NOMO-1 treated with DMSO at 0.1 percent for 48 hours (cell line): ENCODE measurements at regions not wholly inside any gene's neighbourhood (a gene's known extent, or its start where the extent isn't known, plus 50 kb on each side); places are given as distances from the start of the nearest gene placed in this dataset.
A peak's percentile ranks its signal among the peaks of the same experiment; 100 is the strongest.

Experiments
- DNase-seq: peaks from one replicate; lab custom pipeline; 2025; ENCODE audit not compliant: unreplicated experiment; lab: John Stamatoyannopoulos, UW

GRCh38 chr4:110675426-110675825 lies 52.5 kb upstream of the PITX2 start:
- DNase-seq = no peak

- DNase-seq = no peak
Observed at GRCh38 chr4:110676241-110676640, 53.4 kb upstream of the PITX2 start.

DNA sequence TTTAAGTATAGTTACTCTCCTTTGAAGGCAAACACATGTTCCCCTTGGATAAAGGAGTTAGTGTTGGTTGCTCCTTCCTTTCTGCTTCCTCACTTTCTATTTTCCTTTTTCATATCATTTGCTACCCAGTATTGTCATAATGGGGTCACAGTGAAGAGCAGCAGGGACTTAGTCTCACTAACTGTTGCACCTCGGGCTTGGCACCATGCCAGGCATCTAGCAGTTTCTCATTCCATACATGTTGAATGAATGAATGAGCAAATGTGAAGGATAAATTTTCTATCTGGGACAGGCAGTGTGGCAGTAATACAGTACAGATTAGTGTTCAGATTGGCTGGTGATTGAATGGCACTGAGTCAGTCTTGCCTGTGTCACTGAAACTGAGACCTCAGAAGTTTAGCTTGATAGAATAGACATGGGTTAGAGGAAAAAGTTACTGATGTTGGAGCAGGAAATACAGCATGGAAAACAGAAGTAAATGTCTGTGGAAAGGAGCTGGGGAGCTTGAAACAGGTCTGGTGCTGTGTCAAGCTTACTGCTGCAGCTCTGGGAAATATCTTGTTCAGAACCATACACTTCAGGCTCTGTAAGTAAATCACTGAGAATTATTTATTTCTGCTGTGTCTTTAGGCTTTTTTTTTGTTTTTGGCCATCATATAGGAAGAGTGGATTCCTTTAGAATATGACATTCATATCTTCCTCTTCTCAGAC lies 55.8 kb upstream of the PITX2 start:
- no peak for DNase-seq

DNA sequence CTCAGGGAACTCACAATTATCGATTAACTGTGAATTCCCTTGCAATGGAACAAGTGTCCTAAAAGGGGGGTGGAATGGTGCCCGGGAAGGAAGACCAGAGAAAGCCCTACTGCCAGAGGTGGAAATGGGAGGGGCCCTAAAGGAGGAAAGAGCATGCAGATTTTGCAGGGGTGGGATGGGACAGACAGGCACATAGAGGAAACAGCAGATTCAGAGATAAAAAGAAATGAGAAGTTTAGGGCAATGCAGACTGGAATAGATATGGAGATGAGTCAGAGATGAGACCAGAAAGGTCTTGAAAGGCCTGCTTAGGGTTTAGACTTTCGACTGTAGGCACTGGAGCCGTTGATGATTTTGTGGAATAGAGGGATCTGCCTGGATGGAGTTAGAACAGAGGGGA lies 57.4 kb upstream of the PITX2 start:
- no peak for DNase-seq

GRCh38 chr4:110681381-110681780 lies 58.5 kb upstream of the PITX2 start:
- DNase-seq = no peak

DNA sequence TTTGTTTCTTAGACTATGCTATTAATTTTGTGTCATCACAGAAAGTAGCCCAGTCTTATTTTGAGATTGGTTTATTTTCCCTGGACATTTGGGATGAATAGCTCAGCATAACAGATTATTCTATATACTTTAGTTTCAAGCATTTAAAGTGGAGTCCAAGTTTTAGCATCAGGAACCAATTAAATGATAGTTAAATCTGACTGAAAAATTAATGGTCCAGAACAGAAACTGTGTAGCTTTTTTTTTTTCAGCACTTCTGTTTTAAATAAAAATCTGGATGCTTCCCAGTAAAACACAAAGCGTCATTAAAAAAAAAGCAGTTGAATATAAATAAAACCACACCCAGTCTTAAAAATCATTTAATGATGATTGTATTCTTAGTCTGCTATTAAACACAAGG lies 59.4 kb upstream of the PITX2 start:
- DNase-seq = no peak

- no peak for DNase-seq
Observed at GRCh38 chr4:110683601-110684000, 60.7 kb upstream of the PITX2 start.

DNA sequence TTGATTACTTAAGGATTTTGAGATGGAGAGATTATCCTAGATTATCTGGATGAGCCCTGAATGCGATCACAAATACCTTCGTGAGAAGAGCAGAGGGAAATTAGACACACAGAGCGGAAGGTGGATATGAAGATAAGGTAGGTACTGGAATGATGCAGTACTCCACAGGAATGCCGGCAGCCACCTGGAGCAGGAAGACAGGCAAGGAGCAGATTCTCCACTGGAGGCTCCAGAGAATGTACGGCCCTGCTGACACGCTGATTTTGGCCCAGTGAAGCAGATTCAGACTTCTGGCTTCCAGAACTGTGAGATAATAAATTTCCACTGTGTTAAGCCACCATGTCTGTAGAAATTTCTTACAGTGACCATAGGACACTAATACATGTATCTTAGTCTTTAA lies 79.4 kb upstream of the PITX2 start:
- no peak for DNase-seq

- DNase-seq = peak; percentile 88
Observed at GRCh38 chr4:110704748-110705439, 82.0 kb upstream of the PITX2 start.

DNA sequence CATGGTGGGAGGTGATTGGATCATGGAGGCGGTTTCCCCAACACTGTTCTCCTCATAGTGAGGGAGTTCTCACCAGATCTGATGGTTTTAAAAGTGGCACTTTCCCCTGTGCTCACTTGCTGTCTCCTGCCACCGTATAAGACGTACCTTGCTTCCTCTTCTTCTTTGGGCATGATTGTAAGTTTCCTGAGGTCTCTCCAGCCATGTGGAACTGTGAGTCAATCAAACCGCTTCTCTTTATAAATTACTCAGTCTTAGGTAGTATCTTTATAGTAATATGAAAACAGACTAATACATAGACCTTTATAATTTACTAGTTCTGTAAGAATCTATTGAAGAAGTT lies 82.5 kb upstream of the PITX2 start:
- no peak for DNase-seq

DNA sequence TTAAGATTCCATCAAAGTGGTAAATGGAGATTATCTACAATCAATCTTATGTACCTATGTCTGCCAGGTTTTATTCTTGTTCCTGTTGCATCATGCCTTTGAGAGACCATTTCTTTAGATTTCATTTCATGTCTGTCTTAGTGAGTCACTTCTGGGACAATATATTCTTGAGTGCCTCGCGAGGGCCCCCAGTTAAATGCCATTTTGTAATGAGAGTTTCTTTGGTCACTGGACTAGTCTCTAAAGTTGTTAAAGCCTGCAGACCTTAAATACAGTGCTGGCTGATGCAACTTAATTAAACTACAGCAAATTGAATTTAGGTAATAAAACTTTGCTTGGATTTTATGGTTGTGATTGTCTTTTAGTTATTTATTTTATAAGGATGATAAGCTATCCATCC lies 87.2 kb upstream of the PITX2 start:
- no peak for DNase-seq

- DNase-seq = no peak
Observed at GRCh38 chr4:110712486-110712885, 89.6 kb upstream of the PITX2 start.

DNA sequence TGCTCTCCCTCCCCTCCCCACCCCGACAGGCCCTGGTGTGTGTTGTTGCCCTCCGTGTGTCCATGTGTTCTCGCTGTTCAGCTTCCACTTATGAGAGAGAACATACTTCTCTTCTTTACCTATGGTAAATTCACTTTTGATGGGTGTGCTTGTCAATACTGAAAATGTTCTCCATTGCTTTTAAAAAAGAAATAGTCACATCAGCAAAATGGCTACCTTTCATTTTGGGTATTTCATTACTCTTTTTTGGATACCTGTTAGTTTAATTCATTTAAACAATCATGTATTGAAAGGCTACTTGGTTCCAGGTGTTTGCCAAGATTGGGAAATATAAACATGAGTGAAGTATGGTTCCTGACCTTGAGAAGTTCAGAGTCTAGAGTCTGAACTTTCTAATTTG lies 107.4 kb upstream of the PITX2 start:
- DNase-seq = no peak

DNA sequence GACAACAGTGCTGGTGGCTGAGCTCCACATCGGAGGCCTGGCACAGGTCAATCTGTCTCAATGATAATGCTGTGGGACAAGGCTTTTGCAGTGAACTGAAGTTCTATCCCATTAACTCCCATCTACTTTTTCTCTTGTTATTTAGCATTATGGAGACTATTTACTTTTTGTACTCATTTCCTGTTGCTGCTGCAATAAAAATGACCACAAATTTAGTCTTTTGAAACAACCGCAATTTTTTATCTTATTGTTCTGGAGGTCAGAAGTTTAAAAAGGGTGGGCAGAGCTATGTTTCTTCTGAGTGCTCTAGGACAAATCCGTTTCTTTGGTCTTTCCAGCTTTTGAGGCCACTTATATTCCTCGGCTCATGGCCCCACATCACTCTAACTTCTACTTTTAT lies 111.0 kb upstream of the PITX2 start:
- DNase-seq = no peak

DNA sequence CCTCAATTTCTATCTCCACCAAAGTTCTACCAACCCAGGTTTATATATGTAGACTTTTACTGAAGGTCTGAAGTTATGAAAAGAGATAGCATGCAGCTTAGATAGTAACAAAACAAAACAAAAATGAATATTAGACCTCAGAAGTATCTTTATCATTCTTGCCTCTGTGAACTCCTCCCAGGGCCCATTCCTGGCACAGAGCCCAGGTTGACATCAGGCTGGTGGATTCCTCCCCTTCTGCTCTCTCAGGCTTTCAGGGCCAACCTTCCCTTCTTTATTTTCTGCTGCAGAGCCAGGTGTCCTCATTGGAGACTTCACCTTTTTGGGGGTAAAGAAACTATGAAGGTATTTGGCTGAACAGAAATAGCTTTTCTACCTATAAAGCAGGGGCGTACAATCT lies 112.8 kb upstream of the PITX2 start:
- no peak for DNase-seq

GRCh38 chr4:110737931-110738330 lies 115.1 kb upstream of the PITX2 start:
- no peak for DNase-seq

- no peak for DNase-seq
Observed at GRCh38 chr4:110742143-110742542, 119.3 kb upstream of the PITX2 start.

DNA sequence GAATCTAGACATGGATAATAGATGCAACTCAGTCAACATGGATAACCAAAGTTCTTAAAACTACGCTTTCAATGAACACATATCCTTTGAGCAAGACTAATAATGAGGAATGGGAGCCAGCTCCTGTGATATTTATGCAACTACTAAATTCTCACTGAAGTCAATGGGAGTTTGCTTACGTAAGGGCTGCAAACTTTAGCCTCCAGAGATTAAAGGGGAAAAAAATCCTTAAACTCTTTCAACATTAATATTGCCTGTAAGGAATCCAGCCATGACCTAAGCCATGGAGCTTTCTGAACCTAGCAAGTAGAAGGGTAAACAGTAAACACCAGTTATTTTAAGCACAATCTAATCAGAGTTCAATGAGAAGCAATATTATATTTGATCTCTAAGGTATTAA lies 125.2 kb upstream of the PITX2 start:
- no peak for DNase-seq

DNA sequence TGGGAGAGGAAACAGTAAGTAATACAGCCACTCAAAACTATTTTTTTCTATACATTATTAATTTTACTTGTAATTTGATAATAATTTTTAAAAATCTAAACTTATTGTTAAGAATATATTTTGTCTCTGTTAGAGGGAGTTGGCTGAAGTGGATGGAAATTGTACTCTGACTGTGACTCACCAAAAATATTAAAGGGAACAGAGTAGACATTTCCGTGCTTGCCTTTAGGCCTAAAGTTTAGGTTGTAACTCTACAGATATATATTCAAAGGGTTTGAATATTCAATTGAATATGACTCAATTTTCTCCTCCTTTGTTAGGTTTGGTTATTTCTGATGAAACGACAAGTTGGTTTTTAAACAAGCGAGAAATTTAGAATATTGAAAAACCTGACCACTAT lies 128.3 kb upstream of the PITX2 start:
- DNase-seq = no peak

DNA sequence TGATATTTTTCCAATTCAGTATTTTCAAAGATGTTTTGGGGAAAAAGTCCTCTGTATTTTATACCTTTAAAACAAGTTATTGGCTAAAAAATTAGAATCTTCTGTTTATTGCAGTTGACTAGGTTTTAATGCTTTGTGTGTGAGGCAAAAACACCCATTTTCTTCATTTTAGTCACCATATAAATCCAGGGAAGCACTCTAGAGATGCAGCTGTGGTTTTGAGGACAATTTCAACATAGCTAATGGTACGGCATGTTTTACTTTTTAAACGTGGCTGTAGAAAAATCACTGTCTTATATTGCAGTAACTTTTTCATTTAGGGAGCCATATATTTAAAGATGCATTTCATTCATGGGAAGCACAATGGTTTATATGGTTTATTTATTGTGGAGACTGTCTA lies 129.1 kb upstream of the PITX2 start:
- no peak for DNase-seq

- DNase-seq = no peak
Observed at GRCh38 chr4:110753466-110753865, 130.6 kb upstream of the PITX2 start.

DNA sequence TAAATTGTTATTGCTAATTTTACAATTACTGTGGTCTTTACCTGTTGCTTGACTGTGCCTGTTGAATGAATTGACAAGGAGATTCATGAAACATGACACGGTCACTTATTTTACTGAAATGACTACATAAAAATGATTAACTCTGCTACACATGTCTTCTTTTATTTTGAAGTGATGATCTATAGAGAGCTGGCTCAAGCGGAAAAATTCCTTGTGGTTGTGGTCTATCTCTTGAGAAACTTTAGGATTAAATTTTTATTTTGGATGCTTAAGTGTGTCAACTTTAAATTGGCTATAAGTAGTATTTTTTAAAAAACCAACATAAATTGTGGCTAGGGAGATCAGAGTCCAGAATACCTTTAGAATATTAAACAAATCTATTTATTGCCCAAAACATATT lies 131.8 kb upstream of the PITX2 start:
- no peak for DNase-seq

GRCh38 chr4:110769578-110769977 lies 146.7 kb upstream of the PITX2 start:
- DNase-seq = no peak
